Neuronal stem cell (in vitro differentiated cells): ENCODE measurements at regions not wholly inside any gene's neighbourhood (a gene's known extent, or its start where the extent isn't known, plus 50 kb on each side); places are given as distances from the start of the nearest gene placed in this dataset.
A peak's percentile ranks its signal among the peaks of the same experiment; 100 is the strongest.

Experiments used
- DNase-seq: peaks from one replicate; pipeline ENCODE4 v3.0.0-alpha.2; 2013; ENCODE audit warnings: low spot score
- H2AFZ ChIP-seq: one replicate; pipeline ENCODE4 v1.6.1; 2013; ENCODE audit warnings: mild to moderate bottlenecking, low read length, inconsistent platforms
- H2AK5ac ChIP-seq: 2 replicates; pipeline ENCODE4 v1.6.1; 2013; ENCODE audit warnings: low read depth, mild to moderate bottlenecking, inconsistent platforms, low read length, moderate library complexity, mixed read lengths
- H2BK120ac ChIP-seq: 2 replicates; pipeline ENCODE4 v1.6.1; 2013; ENCODE audit warnings: low read depth, mild to moderate bottlenecking, inconsistent platforms, low read length, moderate library complexity, mixed read lengths
- H2BK12ac ChIP-seq: one replicate; pipeline ENCODE4 v1.6.1; 2013; ENCODE audit warnings: low read length, inconsistent platforms
- H2BK15ac ChIP-seq: 2 replicates; pipeline ENCODE4 v1.6.1; 2013; ENCODE audit warnings: mild to moderate bottlenecking, low read length, inconsistent platforms, mixed read lengths
- H2BK5ac ChIP-seq: one replicate; pipeline ENCODE4 v1.6.1; 2013; ENCODE audit warnings: inconsistent platforms, mild to moderate bottlenecking, low read length, moderate library complexity
- H3K14ac ChIP-seq: one replicate; pipeline ENCODE4 v1.6.1; 2013; ENCODE audit warnings: low read length, inconsistent platforms
- H3K18ac ChIP-seq: 2 replicates; pipeline ENCODE4 v1.6.1; 2013; ENCODE audit warnings: low read length, inconsistent platforms
- H3K23ac ChIP-seq: 2 replicates; pipeline ENCODE4 v1.6.1; 2013; ENCODE audit warnings: low read depth, mild to moderate bottlenecking, mixed read lengths, low read length, inconsistent platforms; ENCODE audit not compliant: poor library complexity
- H3K27ac ChIP-seq: replicated peaks from 3 replicates; pipeline ENCODE4 v1.5.1; 2013; ENCODE audit warnings: low read length, inconsistent platforms
- H3K27me3 ChIP-seq, 3 experiments: 2 replicates each; pipeline ENCODE4 v1.6.1; 2013; ENCODE audit warnings: low read length in 3 of 3, mild to moderate bottlenecking in 2 of 3, inconsistent platforms in 1 of 3, low read depth in 1 of 3, mixed read lengths in 1 of 3, moderate library complexity in 1 of 3; ENCODE audit not compliant: control insufficient read depth in 3 of 3, insufficient read depth in 3 of 3
- H3K36me3 ChIP-seq, 2 donors: replicated peaks in 1 of 2; 2 replicates each; pipeline ENCODE4 v1.6.1; 2013; ENCODE audit warnings: low read length in 2 of 2; ENCODE audit not compliant: control insufficient read depth in 2 of 2, insufficient read depth in 2 of 2
- H3K4ac ChIP-seq: 2 replicates; pipeline ENCODE4 v1.6.1; 2013; ENCODE audit warnings: inconsistent platforms, mild to moderate bottlenecking, low read length, moderate library complexity
- H3K4me1 ChIP-seq, 2 donors: 1 replicate in 1 of 2; 2 replicates in 1 of 2; pipeline ENCODE4 v1.6.1; 2013; ENCODE audit warnings: low read length in 2 of 2, low read depth in 1 of 2; ENCODE audit not compliant: control insufficient read depth in 2 of 2, insufficient read depth in 1 of 2
- H3K4me2 ChIP-seq: one replicate; pipeline ENCODE4 v1.6.1; 2013; ENCODE audit warnings: mild to moderate bottlenecking, low read length, inconsistent platforms; ENCODE audit not compliant: insufficient read depth, poor library complexity, severe bottlenecking
- H3K4me3 ChIP-seq, 2 donors: 2 replicates each; pipeline ENCODE4 v1.5.1; 2013; ENCODE audit warnings: low read length in 2 of 2, mild to moderate bottlenecking in 2 of 2, inconsistent platforms in 1 of 2, moderate library complexity in 1 of 2
- H3K79me1 ChIP-seq: one replicate; pipeline ENCODE4 v1.6.1; 2013; ENCODE audit warnings: low read depth, mild to moderate bottlenecking, inconsistent platforms, low read length, moderate library complexity
- H3K9ac ChIP-seq: one replicate; pipeline ENCODE4 v1.6.1; 2013; ENCODE audit warnings: mild to moderate bottlenecking, low read depth, low read length, inconsistent platforms; ENCODE audit not compliant: poor library complexity
- H3K9me3 ChIP-seq, 2 donors: replicated peaks in 1 of 2; 2 replicates each; pipeline versions ENCODE3 to v1.6.1; 2013; ENCODE audit warnings: low read length in 2 of 2, mild to moderate bottlenecking in 2 of 2, inconsistent platforms in 1 of 2, low read depth in 1 of 2, mixed read lengths in 1 of 2, moderate library complexity in 1 of 2; ENCODE audit not compliant: control insufficient read depth in 2 of 2, insufficient read depth in 1 of 2
- H4K8ac ChIP-seq: one replicate; pipeline ENCODE4 v1.6.1; 2013; ENCODE audit warnings: low read depth, mild to moderate bottlenecking, inconsistent platforms, low read length, moderate library complexity
- H4K91ac ChIP-seq: one replicate; pipeline ENCODE4 v1.6.1; 2013; ENCODE audit warnings: low read length, low read depth, mild to moderate bottlenecking, inconsistent platforms; ENCODE audit not compliant: poor library complexity
- WGBS, 2 donors: extraction: QIAGEN DNeasy Blood & Tissue Kit; methylation state at CpG; one replicate each; pipeline ENCODE4 v1.1.7; 2013; ENCODE audit warnings: missing lambda C conversion rate in 2 of 2, mixed read lengths in 1 of 2; ENCODE audit not compliant: insufficient read length in 2 of 2, insufficient replicate concordance in 1 of 2; ENCODE audit errors: extremely low coverage in 2 of 2; 5-methylcytosine and 5-hydroxymethylcytosine counted together

GRCh38 chr12:82209533-82209932 lies 148.7 kb downstream of the CCDC59 start:
- H3K27ac ChIP-seq: no peak overlapping the region
- H3K4me2 ChIP-seq: no peak overlapping the region
- no peaks in the 10 kb centered on the region for H3K4me1 ChIP-seq
- no peak overlapping the region for H2AK5ac ChIP-seq
- H3K18ac ChIP-seq: no peak overlapping the region
- WGBS, 2 donors: no CpG with 5 or more reads among the region's 9 CpGs
- H2BK15ac ChIP-seq: no peak overlapping the region
- H2BK12ac ChIP-seq: no peak overlapping the region
- no peaks in the 10 kb centered on the region for H3K27me3 ChIP-seq
- no peak overlapping the region for H3K23ac ChIP-seq
- no peaks in the 10 kb centered on the region for H3K36me3 ChIP-seq
- H3K79me1 ChIP-seq: no peaks in the 10 kb centered on the region
- no peak overlapping the region for H3K4ac ChIP-seq
- H2BK5ac ChIP-seq: no peak overlapping the region
- no peak overlapping the region for H2AFZ ChIP-seq
- H3K14ac ChIP-seq: no peak overlapping the region
- no peak overlapping the region for H4K8ac ChIP-seq
- H3K9me3 ChIP-seq: peaks cover 0 to 5% of the 10 kb centered on the region in 2 donors
- no peak for DNase-seq
- peak overlapping the region; percentile 34 for H3K9ac ChIP-seq
- no peak overlapping the region for H4K91ac ChIP-seq
- H3K4me3 ChIP-seq: no peak overlapping the region
- no peak overlapping the region for H2BK120ac ChIP-seq

- Histone ChIP-seq H4K91ac (no peak overlapping the region), H3K27me3 (no peaks in the 10 kb centered on the region), H3K18ac (no peak overlapping the region), H2BK5ac (no peak overlapping the region), H2AFZ (no peak overlapping the region), H3K14ac (no peak overlapping the region), H2AK5ac (no peak overlapping the region), H3K27ac (no peak overlapping the region), H2BK12ac (no peak overlapping the region), H3K36me3 (no peaks in the 10 kb centered on the region), H3K9ac (no peak overlapping the region), H3K4me2 (no peak overlapping the region), H3K4me3 (no peak overlapping the region), H4K8ac (no peak overlapping the region), H3K9me3 (peaks cover 0 to 5% of the 10 kb centered on the region in 2 donors), H2BK15ac (no peak overlapping the region), H2BK120ac (no peak overlapping the region), H3K23ac (no peak overlapping the region), H3K79me1 (no peaks in the 10 kb centered on the region), H3K4ac (no peak overlapping the region), H3K4me1 (no peaks in the 10 kb centered on the region)
- DNase-seq: no peak
These were observed 150.6 kb downstream of the CCDC59 start for GRCh38 chr12:82207556-82207955.

GRCh38 chr12:82203086-82203485 lies 155.1 kb downstream of the CCDC59 start:
- Histone ChIP-seq H2BK15ac (no peak overlapping the region), H3K4me1 (no peaks in the 10 kb centered on the region), H3K23ac (no peak overlapping the region), H3K14ac (no peak overlapping the region), H3K36me3 (no peaks in the 10 kb centered on the region), H3K4me2 (no peak overlapping the region), H2BK5ac (no peak overlapping the region), H3K9me3 (no peaks in the 10 kb centered on the region), H2AK5ac (no peak overlapping the region), H3K4ac (no peak overlapping the region), H3K4me3 (no peak overlapping the region), H3K79me1 (no peaks in the 10 kb centered on the region), H3K27me3 (no peaks in the 10 kb centered on the region), H2AFZ (no peak overlapping the region), H2BK12ac (no peak overlapping the region), H3K27ac (no peak overlapping the region), H2BK120ac (no peak overlapping the region), H4K8ac (no peak overlapping the region), H3K18ac (no peak overlapping the region), H4K91ac (no peak overlapping the region), H3K9ac (no peak overlapping the region)
- WGBS, 2 donors: no CpG with 5 or more reads among the region's 4 CpGs
- DNase-seq: no peak

GRCh38 chr12:82187595-82187994 lies 170.6 kb downstream of the CCDC59 start:
- Histone ChIP-seq H3K18ac (no peak overlapping the region), H2BK15ac (no peak overlapping the region), H3K23ac (no peak overlapping the region), H2AK5ac (no peak overlapping the region), H3K27ac (no peak overlapping the region), H3K4me3 (no peak overlapping the region), H3K9me3 (no peaks in the 10 kb centered on the region), H3K9ac (no peak overlapping the region), H3K36me3 (peaks cover 0 to 2% of the 10 kb centered on the region in 2 donors), H2BK12ac (no peak overlapping the region), H2BK5ac (no peak overlapping the region), H2AFZ (no peak overlapping the region), H3K27me3 (no peaks in the 10 kb centered on the region), H3K4me2 (no peak overlapping the region), H4K8ac (no peak overlapping the region), H3K14ac (no peak overlapping the region), H3K4me1 (no peaks in the 10 kb centered on the region), H3K79me1 (no peaks in the 10 kb centered on the region), H4K91ac (no peak overlapping the region), H2BK120ac (no peak overlapping the region), H3K4ac (no peak overlapping the region)
- WGBS, 2 donors: no CpG with 5 or more reads among the region's 2 CpGs
- DNase-seq: no peak
